Fibroblast of villous mesenchyme (primary cell): ENCODE measurements at regions not wholly inside any gene's neighbourhood (a gene's known extent, or its start where the extent isn't known, plus 50 kb on each side); places are given as distances from the start of the nearest gene placed in this dataset.

ENCODE experiments used
- DNase-seq: peaks from one replicate; pipeline ENCODE4 v3.0.0-alpha.2; 2010; ENCODE audit warnings: low read depth
- H3K4me3 ChIP-seq: 2 replicates; pipeline ENCODE4 v1.5.1; 2011; ENCODE audit warnings: low read depth, mild to moderate bottlenecking, low read length
- TF ChIP-seq, protein P1 (sequence below): IDR thresholded peaks from 2 replicates; pipeline ENCODE4 v1.5.1; 2012; ENCODE audit warnings: low read depth, mild to moderate bottlenecking, low read length; ENCODE audit not compliant: insufficient read depth

GRCh38 chr15:46670258-46670657, 1035.4 kb downstream of the SQOR start:
- DNase-seq: no peak
- TF ChIP-seq, protein P1, sequence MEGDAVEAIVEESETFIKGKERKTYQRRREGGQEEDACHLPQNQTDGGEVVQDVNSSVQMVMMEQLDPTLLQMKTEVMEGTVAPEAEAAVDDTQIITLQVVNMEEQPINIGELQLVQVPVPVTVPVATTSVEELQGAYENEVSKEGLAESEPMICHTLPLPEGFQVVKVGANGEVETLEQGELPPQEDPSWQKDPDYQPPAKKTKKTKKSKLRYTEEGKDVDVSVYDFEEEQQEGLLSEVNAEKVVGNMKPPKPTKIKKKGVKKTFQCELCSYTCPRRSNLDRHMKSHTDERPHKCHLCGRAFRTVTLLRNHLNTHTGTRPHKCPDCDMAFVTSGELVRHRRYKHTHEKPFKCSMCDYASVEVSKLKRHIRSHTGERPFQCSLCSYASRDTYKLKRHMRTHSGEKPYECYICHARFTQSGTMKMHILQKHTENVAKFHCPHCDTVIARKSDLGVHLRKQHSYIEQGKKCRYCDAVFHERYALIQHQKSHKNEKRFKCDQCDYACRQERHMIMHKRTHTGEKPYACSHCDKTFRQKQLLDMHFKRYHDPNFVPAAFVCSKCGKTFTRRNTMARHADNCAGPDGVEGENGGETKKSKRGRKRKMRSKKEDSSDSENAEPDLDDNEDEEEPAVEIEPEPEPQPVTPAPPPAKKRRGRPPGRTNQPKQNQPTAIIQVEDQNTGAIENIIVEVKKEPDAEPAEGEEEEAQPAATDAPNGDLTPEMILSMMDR: no peak
- no peak overlapping the region for H3K4me3 ChIP-seq

- no peak for DNase-seq
- H3K4me3 ChIP-seq: no peak overlapping the region
- TF ChIP-seq, protein P1: no peak
Measured at GRCh38 chr15:46671336-46671735, 1036.5 kb downstream of the SQOR start.

DNA sequence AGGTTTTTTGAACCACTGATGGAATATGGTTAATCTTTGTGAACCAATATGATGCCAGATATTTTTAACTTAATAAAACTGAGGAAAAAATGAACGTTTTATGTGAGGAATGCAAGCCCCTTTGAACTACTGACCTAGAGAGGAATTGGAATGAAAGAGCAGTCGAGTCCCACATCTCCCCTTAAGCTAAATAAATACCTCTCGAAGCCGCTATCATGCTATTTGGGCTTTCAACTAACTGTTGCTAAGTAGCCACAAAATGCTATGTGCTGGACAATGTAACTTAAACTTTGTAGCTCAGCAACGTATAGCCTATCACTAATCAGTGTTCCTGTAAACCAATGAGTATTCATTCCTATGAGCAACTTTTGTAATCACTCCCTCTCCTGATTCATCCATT, 1037.2 kb downstream of the SQOR start:
- DNase-seq: no peak
- TF ChIP-seq, protein P1: no peak

GRCh38 chr15:46676233-46677206, 1040.8 kb upstream of the SEMA6D start:
- no peak overlapping the region for H3K4me3 ChIP-seq
- TF ChIP-seq, protein P1: no peak
- no peak for DNase-seq

More for the DNA sequence above, 1037.2 kb downstream of the SQOR start:
- no peak overlapping the region for H3K4me3 ChIP-seq

GRCh38 chr15:46677491-46677890, 1039.8 kb upstream of the SEMA6D start:
- no peak for DNase-seq
- H3K4me3 ChIP-seq: no peak overlapping the region
- TF ChIP-seq, protein P1: no peak

DNA sequence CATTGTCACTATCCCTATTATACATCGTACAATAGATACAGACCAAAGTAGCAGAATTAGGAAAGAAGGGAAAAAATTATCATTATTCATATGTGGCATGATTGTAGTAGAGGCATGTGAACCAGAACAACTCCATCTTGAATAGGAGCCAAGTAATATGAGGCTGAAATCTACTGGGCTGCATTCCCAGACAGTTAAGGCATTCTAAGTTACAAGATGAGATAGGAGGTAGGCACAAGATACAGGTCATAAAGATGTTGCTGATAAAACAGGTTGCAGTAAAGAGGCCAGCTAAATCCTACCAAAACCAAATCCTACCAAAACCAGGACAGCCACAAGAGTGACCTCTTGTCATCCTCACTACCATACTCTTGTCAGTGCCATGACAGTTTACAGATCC, 1035.4 kb upstream of the SEMA6D start:
- no peak for DNase-seq
- TF ChIP-seq, protein P1: no peak
- H3K4me3 ChIP-seq: no peak overlapping the region
